Astrocyte of the cerebellum (primary cell): ENCODE measurements at regions not wholly inside any gene's neighbourhood (a gene's known extent, or its start where the extent isn't known, plus 50 kb on each side); places are given as distances from the start of the nearest gene placed in this dataset.
"Not testable (repeated sequence)": the region's sequence is repeated elsewhere in the genome, so short reads cannot be mapped to it uniquely, and the experiment has no call there.

Source experiments
- DNase-seq: peaks from one replicate; pipeline ENCODE4 v3.0.0-alpha.2; 2011; ENCODE audit warnings: low read depth
- H3K4me3 ChIP-seq: 2 replicates; pipeline ENCODE4 v1.5.1; 2011; ENCODE audit warnings: mild to moderate bottlenecking, low read depth, low read length, moderate library complexity
- in situ Hi-C: cut with HindIII; loops from 2 replicates; pipeline ENCODE4 v1.10.0; 2017; ENCODE audit warnings: low sequenced_read_pairs
- TF ChIP-seq, protein P1 (sequence below): IDR thresholded peaks from 2 replicates; pipeline ENCODE4 v1.5.1; 2012; ENCODE audit warnings: low read length, low read depth, moderate library complexity, mild to moderate bottlenecking; ENCODE audit errors: missing control alignments

DNA sequence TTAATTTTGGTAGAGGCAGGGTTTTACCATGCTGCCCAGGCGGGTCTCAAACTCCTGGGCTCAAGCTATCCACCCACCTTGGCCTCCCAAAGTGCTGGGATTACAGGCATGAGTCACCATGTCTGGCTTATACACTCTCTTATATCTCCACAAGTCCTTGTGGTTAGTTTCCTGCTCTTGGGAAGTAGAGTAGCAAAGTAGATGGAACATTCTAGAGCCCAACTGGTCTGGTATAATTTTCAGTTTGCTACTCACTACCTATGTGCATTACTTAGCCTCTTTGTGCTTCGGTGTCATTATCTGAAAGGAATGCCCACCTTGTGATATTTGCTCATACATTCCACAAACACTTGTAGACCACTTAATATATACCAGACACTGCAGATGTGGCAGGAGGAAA lies 96.6 kb upstream of the IPO9 start:
- TF ChIP-seq, protein P1, sequence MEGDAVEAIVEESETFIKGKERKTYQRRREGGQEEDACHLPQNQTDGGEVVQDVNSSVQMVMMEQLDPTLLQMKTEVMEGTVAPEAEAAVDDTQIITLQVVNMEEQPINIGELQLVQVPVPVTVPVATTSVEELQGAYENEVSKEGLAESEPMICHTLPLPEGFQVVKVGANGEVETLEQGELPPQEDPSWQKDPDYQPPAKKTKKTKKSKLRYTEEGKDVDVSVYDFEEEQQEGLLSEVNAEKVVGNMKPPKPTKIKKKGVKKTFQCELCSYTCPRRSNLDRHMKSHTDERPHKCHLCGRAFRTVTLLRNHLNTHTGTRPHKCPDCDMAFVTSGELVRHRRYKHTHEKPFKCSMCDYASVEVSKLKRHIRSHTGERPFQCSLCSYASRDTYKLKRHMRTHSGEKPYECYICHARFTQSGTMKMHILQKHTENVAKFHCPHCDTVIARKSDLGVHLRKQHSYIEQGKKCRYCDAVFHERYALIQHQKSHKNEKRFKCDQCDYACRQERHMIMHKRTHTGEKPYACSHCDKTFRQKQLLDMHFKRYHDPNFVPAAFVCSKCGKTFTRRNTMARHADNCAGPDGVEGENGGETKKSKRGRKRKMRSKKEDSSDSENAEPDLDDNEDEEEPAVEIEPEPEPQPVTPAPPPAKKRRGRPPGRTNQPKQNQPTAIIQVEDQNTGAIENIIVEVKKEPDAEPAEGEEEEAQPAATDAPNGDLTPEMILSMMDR = no peak
- DNase-seq = no peak
- in situ Hi-C loops = no loop called here
- no peak overlapping the region for H3K4me3 ChIP-seq

DNA sequence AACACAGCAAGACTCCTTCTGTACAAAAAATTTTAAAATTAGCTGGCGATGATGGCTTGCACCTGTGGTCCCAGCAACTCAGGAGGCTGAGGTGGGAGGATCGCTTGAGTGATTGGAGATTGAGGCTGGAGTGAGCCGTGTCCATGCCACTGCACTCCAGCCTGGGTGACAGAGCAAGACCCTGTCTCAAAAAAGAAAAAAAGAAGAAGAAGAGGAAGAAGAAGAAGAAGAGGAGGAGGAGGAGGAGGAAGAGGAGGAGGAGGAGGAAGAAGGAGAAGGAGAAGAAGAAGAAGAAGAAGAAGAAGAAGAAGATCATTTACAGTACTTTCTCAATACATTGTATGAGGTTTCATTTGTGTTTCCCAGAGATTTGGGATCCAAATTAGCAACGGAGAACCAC lies 94.7 kb upstream of the IPO9 start:
- in situ Hi-C loops, H3K4me3 ChIP-seq, DNase-seq: not testable (repeated sequence)

DNA sequence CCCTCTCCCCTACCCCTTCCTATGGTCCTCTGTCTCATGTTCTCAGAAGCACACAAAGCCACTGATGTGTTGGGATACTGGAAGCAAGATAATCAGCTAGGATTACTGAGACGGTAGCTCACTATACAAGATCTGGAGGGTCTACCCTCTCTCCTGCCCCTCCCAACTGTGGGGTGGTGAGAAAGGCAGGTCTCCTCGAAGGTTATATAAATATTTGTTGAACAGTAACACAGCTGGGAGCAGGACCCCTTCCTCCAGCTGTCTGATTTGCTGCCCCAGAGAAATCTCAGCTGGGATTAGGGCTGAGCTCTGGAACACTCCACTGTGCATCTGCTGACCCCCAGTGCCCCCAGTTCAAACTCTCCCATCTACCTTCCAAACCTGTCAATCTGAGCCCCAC lies 94.2 kb upstream of the IPO9 start:
- DNase-seq = no peak
- H3K4me3 ChIP-seq = no peak overlapping the region
- in situ Hi-C loops = no loop called here
- TF ChIP-seq, protein P1 = no peak

DNA sequence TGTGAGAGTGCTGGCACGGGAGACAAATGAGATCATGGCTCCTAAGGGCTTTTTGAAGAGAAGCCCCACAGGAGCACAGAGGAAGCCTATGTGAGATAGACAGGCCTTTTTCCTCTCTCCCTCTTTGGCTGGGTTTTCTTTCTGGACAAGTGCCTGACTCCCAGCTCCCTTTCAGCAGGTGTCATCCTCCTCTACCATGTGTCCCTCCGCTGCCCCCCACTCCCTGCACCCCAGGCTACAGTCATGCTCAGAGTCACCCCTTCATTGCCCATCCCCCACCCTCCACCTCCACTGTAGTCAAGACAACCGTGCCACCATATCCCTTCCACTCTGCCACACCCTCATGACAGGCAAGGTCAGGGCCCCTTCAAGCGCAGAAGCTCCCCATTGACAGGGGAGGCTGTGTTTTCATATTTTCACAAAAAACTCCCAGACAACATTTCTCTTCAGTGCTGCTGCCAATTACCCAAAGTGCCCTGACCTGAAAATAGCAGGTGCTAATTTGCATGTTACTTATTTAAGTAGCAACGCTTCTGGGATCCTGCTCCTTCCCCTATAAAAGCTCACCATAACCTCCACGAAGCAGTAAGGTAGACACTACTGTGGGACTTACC lies 92.1 kb upstream of the IPO9 start:
- in situ Hi-C loops = no loop called here
- TF ChIP-seq, protein P1 = no peak
- H3K4me3 ChIP-seq = no peak overlapping the region
- DNase-seq = no peak

DNA sequence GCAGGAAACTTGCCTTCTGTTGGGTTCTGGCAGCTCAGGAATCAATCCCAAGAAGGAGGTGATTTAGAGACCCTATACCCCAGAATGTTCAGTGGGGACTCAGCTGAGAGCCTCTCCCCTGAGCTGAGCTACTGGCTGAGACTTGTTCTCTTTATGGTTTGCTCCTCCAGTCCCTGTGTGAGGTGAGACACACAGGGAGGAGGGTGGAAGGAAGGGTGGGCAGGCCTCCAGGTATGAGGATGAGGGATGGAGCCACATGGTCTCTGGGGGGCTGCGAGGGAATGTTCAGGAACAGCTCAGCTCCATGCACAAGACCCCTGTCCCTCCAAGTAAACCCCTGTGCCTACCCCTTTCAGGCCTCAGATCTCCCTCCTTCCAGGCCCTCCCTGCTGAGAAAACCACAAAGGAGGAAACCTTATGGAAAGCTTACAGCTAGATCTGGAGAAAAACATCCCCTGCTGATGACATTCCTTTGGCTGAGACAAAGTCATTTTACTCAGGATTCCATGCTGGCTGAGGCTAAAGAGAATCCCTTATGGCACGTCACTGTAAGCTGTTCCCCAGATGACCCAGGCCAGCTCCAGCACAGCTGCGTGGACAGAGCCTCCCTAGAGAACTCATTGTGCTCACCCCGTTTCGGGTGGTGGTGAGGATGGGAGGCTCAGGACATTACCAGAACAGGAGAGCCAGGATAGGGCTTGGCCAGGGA lies 91.5 kb upstream of the IPO9 start:
- in situ Hi-C loops = no loop called here
- H3K4me3 ChIP-seq = no peak overlapping the region

DNA sequence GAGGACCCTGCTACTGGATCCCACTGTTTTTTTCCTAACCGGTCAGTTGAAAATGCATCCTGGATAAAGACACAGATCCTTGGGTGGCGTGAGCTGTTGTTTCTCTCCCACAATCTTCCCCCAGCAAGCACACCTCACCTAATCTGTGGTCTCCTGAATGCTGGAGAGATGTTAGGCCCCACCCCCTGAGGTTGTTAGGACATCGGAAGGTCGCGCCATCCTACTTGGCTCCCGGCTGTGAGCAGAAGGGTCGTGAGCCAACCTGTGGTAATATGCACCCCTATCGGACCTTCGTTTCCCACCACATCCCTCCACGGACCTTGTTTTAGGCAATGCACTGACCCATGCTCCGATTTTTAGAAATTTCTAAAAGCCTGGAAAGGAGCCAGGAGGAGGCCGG lies 89.9 kb upstream of the IPO9 start:
- TF ChIP-seq, protein P1 = no peak
- DNase-seq = no peak
- H3K4me3 ChIP-seq = peak overlapping the region; percentile 79
- in situ Hi-C loops = no loop called here

More for the DNA sequence above, 91.5 kb upstream of the IPO9 start:
- TF ChIP-seq, protein P1 = no peak
- peak; percentile 96 for DNase-seq

DNA sequence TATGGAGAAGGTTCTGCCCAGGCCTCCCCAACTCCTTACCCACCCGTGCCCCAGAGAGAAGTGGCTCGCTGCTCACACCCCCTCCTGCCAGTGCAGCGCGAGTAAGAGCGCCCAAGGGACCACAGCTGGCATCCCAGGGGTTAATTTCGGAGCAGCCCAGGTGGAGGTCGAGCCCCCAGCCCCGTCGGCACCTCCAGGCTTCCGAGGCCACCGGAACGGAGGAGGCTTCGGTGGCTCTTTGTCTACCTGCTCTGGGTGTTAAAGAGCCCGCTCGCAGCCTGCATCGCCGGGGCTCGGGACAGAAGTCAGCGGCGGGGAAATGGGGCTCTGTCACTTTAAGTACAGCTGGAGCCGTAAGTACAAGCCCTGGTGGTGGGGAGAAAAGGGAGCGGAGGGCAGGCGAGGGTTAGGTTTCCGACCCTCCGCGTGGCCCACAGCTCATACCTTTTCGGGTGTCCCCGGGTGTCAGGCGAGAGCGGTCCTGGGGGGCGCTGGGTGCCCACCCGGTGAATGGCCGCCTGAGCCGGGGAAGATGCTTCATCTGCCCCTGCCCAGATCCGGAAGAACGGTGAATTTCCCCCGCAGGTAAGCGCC lies 89.4 kb upstream of the IPO9 start:
- TF ChIP-seq, protein P1 = no peak
- DNase-seq = no peak
- in situ Hi-C loops = no loop called here
- peak overlapping the region; percentile 79 for H3K4me3 ChIP-seq
